ENCODE measurements at regions not wholly inside any gene's neighbourhood (a gene's known extent, or its start where the extent isn't known, plus 50 kb on each side); places are given as distances from the start of the nearest gene placed in this dataset.
A peak's percentile ranks its signal among the peaks of the same experiment; 100 is the strongest.

DNA sequence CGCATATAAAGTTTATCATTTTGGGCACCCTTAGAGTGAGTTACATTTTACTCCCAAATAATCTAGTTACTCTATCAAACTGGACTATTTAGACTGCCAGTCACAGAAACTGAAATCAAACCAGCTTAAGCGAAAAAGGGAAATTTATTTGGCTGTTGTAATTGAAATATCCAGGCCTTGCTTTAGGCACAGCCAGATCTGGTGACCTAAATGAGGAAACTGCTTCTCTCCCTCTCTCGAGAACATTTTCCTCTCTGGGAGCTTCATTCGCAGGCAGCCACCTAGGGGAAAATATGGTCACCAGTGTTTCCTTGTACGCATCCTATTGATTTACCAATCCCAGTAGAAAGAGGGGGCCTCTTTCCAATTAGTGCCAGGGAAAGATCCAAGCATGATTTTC lies 175.3 kb upstream of the MITF start:
- no peak for DNase-seq (ENCODE audit: low spot score in 2 of 2)
- no peak overlapping the region for H3K4me3 ChIP-seq (ENCODE audit: low read depth, poor library complexity, severe bottlenecking)
- TF ChIP-seq POLR2A (IDR thresholded peaks at IDR 0.05) = no peak
- TF ChIP-seq, protein P1, sequence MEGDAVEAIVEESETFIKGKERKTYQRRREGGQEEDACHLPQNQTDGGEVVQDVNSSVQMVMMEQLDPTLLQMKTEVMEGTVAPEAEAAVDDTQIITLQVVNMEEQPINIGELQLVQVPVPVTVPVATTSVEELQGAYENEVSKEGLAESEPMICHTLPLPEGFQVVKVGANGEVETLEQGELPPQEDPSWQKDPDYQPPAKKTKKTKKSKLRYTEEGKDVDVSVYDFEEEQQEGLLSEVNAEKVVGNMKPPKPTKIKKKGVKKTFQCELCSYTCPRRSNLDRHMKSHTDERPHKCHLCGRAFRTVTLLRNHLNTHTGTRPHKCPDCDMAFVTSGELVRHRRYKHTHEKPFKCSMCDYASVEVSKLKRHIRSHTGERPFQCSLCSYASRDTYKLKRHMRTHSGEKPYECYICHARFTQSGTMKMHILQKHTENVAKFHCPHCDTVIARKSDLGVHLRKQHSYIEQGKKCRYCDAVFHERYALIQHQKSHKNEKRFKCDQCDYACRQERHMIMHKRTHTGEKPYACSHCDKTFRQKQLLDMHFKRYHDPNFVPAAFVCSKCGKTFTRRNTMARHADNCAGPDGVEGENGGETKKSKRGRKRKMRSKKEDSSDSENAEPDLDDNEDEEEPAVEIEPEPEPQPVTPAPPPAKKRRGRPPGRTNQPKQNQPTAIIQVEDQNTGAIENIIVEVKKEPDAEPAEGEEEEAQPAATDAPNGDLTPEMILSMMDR (IDR thresholded peaks at IDR 0.05) = no peak
- intact Hi-C loops (cut with DNase I; ENCODE audit: low total_unique reads) = no loop called here
- WGBS, 2 donors = 93 to 95% methylated on average over 5 of the region's 5 CpGs

DNA sequence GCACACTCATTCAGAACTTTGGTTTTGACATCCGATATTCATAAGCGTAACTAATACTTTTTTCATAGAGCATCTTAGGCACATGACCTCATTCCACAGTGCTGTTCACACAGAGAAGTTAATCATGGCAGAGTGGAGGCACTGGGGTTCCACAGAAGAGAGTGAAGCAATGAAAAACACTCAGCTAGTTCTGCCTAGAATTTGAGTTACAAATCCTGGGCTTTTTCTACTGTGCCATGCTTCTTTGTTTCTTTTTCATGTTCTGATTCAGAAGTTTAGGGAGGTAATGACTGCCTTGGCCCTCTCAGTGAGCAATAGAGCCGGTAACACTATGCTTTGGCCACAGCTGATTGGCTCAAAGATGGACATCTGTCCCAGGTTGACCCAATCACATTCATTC lies 176.1 kb upstream of the MITF start:
- WGBS, 2 donors = 96% methylated on average over 3 of the region's 3 CpGs
- intact Hi-C loops (cut with DNase I; ENCODE audit: low total_unique reads) = no loop called here
- no peak for DNase-seq (ENCODE audit: low spot score in 2 of 2)
- no peak overlapping the region for H3K4me3 ChIP-seq (ENCODE audit: low read depth, poor library complexity, severe bottlenecking)
- TF ChIP-seq POLR2A (IDR thresholded peaks at IDR 0.05) = no peak
- TF ChIP-seq, protein P1 (IDR thresholded peaks at IDR 0.05) = no peak

DNA sequence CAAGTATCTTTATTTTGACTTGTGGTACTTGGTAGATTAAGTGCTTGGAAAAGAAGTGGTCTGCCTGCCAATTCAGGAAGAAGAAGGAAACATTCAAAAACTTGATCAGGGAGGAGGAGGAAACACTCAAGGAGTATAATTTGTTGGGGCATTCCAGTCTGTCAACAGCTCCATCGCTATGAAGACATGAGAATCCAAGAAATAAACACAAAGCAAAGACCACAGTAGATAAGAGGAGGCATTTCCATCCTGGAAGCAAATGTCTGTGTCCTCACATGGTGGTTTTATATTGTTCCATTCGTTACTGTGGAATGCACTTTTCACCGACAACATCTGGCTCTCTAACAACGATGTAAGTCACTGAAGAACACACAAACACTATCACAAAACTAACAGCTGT lies 176.1 kb upstream of the FRMD4B start:
- WGBS, 2 donors = 41 to 45% methylated on average over 4 of the region's 4 CpGs
- TF ChIP-seq POLR2A (IDR thresholded peaks at IDR 0.05) = no peak
- TF ChIP-seq, protein P1 (IDR thresholded peaks at IDR 0.05) = no peak
- H3K4me3 ChIP-seq (ENCODE audit: low read depth, poor library complexity, severe bottlenecking) = no peak overlapping the region
- intact Hi-C loops (cut with DNase I; ENCODE audit: low total_unique reads) = no loop called here
- DNase-seq (ENCODE audit: low spot score in 2 of 2) = no peak

DNA sequence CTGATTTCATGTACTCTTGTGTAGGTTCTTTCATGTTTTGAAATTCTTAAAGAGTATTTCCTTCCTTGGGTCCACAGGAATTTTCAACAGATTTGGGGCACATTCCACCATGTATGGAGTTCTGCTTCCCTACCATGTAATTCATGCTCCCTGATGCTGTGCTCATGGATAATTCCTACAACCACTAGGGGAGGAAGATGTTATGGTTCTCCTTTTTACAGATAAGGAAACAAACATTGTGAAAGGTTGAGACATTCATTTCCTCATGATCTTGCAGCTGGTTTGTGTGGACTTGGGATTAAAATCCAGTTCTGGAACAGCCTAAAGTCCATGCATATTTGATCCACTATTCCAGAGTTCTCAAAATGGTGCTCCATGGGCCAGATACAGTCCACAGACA lies 174.9 kb upstream of the FRMD4B start:
- no peak for DNase-seq (ENCODE audit: low spot score in 2 of 2)
- intact Hi-C loops (cut with DNase I; ENCODE audit: low total_unique reads) = no loop called here
- no peak for TF ChIP-seq POLR2A (IDR thresholded peaks at IDR 0.05)
- TF ChIP-seq, protein P1 (IDR thresholded peaks at IDR 0.05) = no peak
- no peak overlapping the region for H3K4me3 ChIP-seq (ENCODE audit: low read depth, poor library complexity, severe bottlenecking)

DNA sequence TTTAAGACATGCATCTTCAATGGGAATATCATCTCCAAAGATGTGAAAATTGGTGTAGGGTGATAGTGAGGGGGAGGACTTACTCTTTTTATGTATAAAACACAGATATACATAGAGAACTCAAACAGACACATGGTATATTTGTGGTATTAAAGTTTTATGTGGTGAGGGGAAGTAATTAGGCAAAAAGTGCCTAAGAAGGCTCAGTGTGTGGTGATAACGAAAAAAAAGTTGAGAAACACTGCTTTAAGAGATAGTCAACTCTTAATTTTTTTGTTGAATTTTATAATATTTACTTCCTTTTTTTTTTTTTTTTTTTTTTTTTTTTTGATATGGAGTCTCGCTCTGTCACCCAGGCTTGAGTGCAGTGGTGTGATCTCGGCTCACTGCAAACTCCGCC lies 174.2 kb upstream of the FRMD4B start:
- no peak for DNase-seq (ENCODE audit: low spot score in 2 of 2)
- WGBS, 2 donors = 91 to 92% methylated on average over 4 of the region's 4 CpGs
- intact Hi-C loops (cut with DNase I; ENCODE audit: low total_unique reads) = no loop called here
- no peak for TF ChIP-seq POLR2A (IDR thresholded peaks at IDR 0.05)
- TF ChIP-seq, protein P1 (IDR thresholded peaks at IDR 0.05) = no peak
- no peak overlapping the region for H3K4me3 ChIP-seq (ENCODE audit: low read depth, poor library complexity, severe bottlenecking)

DNA sequence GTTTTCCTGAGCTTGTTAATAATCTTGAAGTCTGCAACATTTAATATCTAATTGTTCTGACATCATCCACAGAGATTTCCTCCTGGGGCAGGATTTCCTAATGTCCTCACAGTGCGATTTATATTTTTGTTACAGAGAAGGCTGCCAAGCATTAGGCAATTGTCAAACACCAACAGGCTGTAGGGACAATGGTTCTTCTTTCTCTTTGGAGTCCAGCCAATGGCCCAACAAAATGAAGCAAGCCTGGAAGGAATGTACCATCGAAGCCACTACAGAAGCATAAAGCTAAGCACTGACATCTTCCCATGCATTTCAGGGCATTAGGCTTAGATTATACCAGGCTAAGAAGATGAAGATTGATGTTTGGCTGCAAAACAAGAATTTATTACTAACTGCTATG lies 173.0 kb upstream of the FRMD4B start:
- DNase-seq (ENCODE audit: low spot score in 2 of 2) = peak in 1 of 2 donors; percentile 88
- 22 to 30% methylated on average over 2 of the region's 2 CpGs for WGBS, 2 donors
- TF ChIP-seq, protein P1 (IDR thresholded peaks at IDR 0.05) = no peak
- intact Hi-C loops (cut with DNase I; ENCODE audit: low total_unique reads) = no loop called here
- H3K4me3 ChIP-seq (ENCODE audit: low read depth, poor library complexity, severe bottlenecking) = no peak overlapping the region
